HEK293 (cell line): ENCODE measurements at regions not wholly inside any gene's neighbourhood (a gene's known extent, or its start where the extent isn't known, plus 50 kb on each side); places are given as distances from the start of the nearest gene placed in this dataset.
A peak's percentile ranks its signal among the peaks of the same experiment; 100 is the strongest.

Experiments used
- GLI2 ChIP-seq: fragments of 450-650 bp; formaldehyde crosslinking; IDR thresholded peaks from 2 replicates; pipeline ENCODE4; 2017; ENCODE audit warnings: missing biosample characterization, missing genetic modification characterization, low read depth, borderline replicate concordance
- HIC1 ChIP-seq: fragments of 450-650 bp; formaldehyde crosslinking; IDR thresholded peaks from 2 replicates; pipeline ENCODE4 v1.5.1; 2016; ENCODE audit warnings: missing biosample characterization, missing genetic modification characterization
- HOXC10 ChIP-seq: sonication (generic); formaldehyde crosslinking; IDR thresholded peaks from 2 replicates; pipeline ENCODE4 v1.8.1; 2023; ENCODE audit warnings: mild to moderate bottlenecking, missing genetic modification reagents
- INSM2 ChIP-seq: fragments of 450-650 bp; formaldehyde crosslinking; IDR thresholded peaks from 2 replicates; pipeline ENCODE4 v1.5.1; 2016; ENCODE audit warnings: missing biosample characterization, missing genetic modification characterization
- KLF9 ChIP-seq: fragments of 450-650 bp; formaldehyde crosslinking; IDR thresholded peaks from 2 replicates; pipeline ENCODE4 v1.5.1; 2016; ENCODE audit warnings: missing biosample characterization, missing genetic modification characterization, low read depth
- PBX3 ChIP-seq: sonication (generic); formaldehyde crosslinking; IDR thresholded peaks from 2 replicates; pipeline ENCODE4 v1.8.1; 2022; ENCODE audit warnings: mild to moderate bottlenecking, moderate library complexity, missing genetic modification reagents
- TSHZ1 ChIP-seq: fragments of 450-650 bp; formaldehyde crosslinking; IDR thresholded peaks from 2 replicates; pipeline ENCODE4 v1.5.1; 2016; ENCODE audit warnings: missing biosample characterization, missing genetic modification characterization, borderline replicate concordance
- ZEB2 ChIP-seq: fragments of 450-650 bp; formaldehyde crosslinking; IDR thresholded peaks from 2 replicates; pipeline ENCODE4 v1.5.1; 2016; ENCODE audit warnings: missing biosample characterization, missing genetic modification characterization
- ZFP69B ChIP-seq: fragments of 450-650 bp; formaldehyde crosslinking; IDR thresholded peaks from 2 replicates; pipeline ENCODE4 v1.5.1; 2016; ENCODE audit warnings: missing biosample characterization, missing genetic modification characterization
- ZNF211 ChIP-seq: fragments of 450-650 bp; formaldehyde crosslinking; IDR thresholded peaks from 2 replicates; pipeline ENCODE4 v1.5.1; 2016; ENCODE audit warnings: low read depth, missing biosample characterization, missing genetic modification characterization
- ZNF24 ChIP-seq: fragments of 450-650 bp; formaldehyde crosslinking; IDR thresholded peaks from 2 replicates; pipeline ENCODE4 v1.5.1; 2016; ENCODE audit warnings: missing biosample characterization, missing genetic modification characterization
- ZNF311 ChIP-seq: fragments of 450-650 bp; formaldehyde crosslinking; IDR thresholded peaks from 2 replicates; pipeline ENCODE4 v1.5.1; 2017; ENCODE audit warnings: missing biosample characterization, missing genetic modification characterization, borderline replicate concordance
- ZNF404 ChIP-seq: fragments of 450-650 bp; formaldehyde crosslinking; IDR thresholded peaks from 2 replicates; pipeline ENCODE4 v1.5.1; 2017; ENCODE audit warnings: missing biosample characterization, missing genetic modification characterization
- ZNF488 ChIP-seq: fragments of 450-650 bp; formaldehyde crosslinking; IDR thresholded peaks from 2 replicates; pipeline ENCODE4 v1.5.1; 2016; ENCODE audit warnings: missing biosample characterization, missing genetic modification characterization
- ZNF518A ChIP-seq: fragments of 450-650 bp; formaldehyde crosslinking; conservative IDR thresholded peaks from 2 replicates; pipeline ENCODE4 v1.5.1; 2016; ENCODE audit warnings: low read depth, missing biosample characterization, missing genetic modification characterization
- ZNF561 ChIP-seq: fragments of 450-650 bp; IDR thresholded peaks from 2 replicates; pipeline ENCODE4 v1.5.1; 2018; ENCODE audit warnings: missing biosample characterization, missing genetic modification characterization, borderline replicate concordance
- ZNF596 ChIP-seq: fragments of 450-650 bp; IDR thresholded peaks from 2 replicates; pipeline ENCODE4 v1.5.0; 2018; ENCODE audit warnings: missing biosample characterization, mild to moderate bottlenecking, missing genetic modification characterization, moderate library complexity
- ZNF600 ChIP-seq: fragments of 450-650 bp; formaldehyde crosslinking; IDR thresholded peaks from 2 replicates; pipeline ENCODE4 v1.5.1; 2016; ENCODE audit warnings: missing biosample characterization, missing genetic modification characterization
- ZNF76 ChIP-seq: fragments of 450-650 bp; formaldehyde crosslinking; IDR thresholded peaks from 2 replicates; pipeline ENCODE4; 2016; ENCODE audit warnings: low read depth, missing biosample characterization, missing genetic modification characterization, borderline replicate concordance
- ZNF777 ChIP-seq: fragments of 450-650 bp; formaldehyde crosslinking; IDR thresholded peaks from 2 replicates; pipeline ENCODE4 v1.5.1; 2017; ENCODE audit warnings: missing biosample characterization, missing genetic modification characterization, borderline replicate concordance
- ZNF837 ChIP-seq: fragments of 450-650 bp; formaldehyde crosslinking; IDR thresholded peaks from 2 replicates; pipeline ENCODE4 v1.5.1; 2016; ENCODE audit warnings: missing biosample characterization, missing genetic modification characterization
- ZSCAN4 ChIP-seq: fragments of 450-650 bp; formaldehyde crosslinking; IDR thresholded peaks from 2 replicates; pipeline ENCODE4 v1.5.1; 2017; ENCODE audit warnings: missing biosample characterization, missing genetic modification characterization

- peak; percentile 90 for TF ChIP-seq HIC1 (tag by site-specific recombination)
- peak; percentile 90 for TF ChIP-seq INSM2 (tag by site-specific recombination)
- TF ChIP-seq ZNF837 (tag by site-specific recombination) = no peak
- peak; percentile 55; the same call in 1 of the 2 replicates for TF ChIP-seq ZNF596 (tag by site-specific recombination)
- TF ChIP-seq PBX3 = no peak
- no peak for TF ChIP-seq ZSCAN4
- no peak for TF ChIP-seq HOXC10
- peak; percentile 60; the same call in 1 of the 2 replicates for TF ChIP-seq GLI2 (tag by site-specific recombination)
- peak; percentile 23; the same call in 1 of the 2 replicates for TF ChIP-seq KLF9 (tag by site-specific recombination)
- TF ChIP-seq ZNF777 (tag by site-specific recombination) = no peak
- peak; percentile 85 for TF ChIP-seq ZFP69B (tag by site-specific recombination)
- no peak; the same call in none of the 2 replicates for TF ChIP-seq ZNF600
- TF ChIP-seq ZNF404 (tag by site-specific recombination) = no peak
- TF ChIP-seq TSHZ1 (tag by site-specific recombination) = no peak
- TF ChIP-seq ZNF488 (tag by site-specific recombination) = peak; percentile 77
- peak; percentile 50; the same call in 1 of the 2 replicates for TF ChIP-seq ZNF561
- no peak for TF ChIP-seq ZNF518A
- TF ChIP-seq ZEB2 (tag by site-specific recombination) = peak; percentile 89
- peak; percentile 94 for TF ChIP-seq ZNF24
- no peak for TF ChIP-seq ZNF311 (tag by site-specific recombination)
- no peak for TF ChIP-seq ZNF211 (tag by site-specific recombination)
- no peak for TF ChIP-seq ZNF76 (tag by site-specific recombination)
Observed at GRCh38 chr7:131897016-131897789, 340.8 kb upstream of the PODXL start (continued).
